Amniotic epithelial cell (primary cell): ENCODE measurements at regions not wholly inside any gene's neighbourhood (a gene's known extent, or its start where the extent isn't known, plus 50 kb on each side); places are given as distances from the start of the nearest gene placed in this dataset.

Experiments
- DNase-seq: peaks from one replicate; pipeline ENCODE4 v3.0.0-alpha.2; 2010; ENCODE audit warnings: low read depth

GRCh38 chr12:124458220-124458991, 109.0 kb downstream of the NCOR2 start:
- DNase-seq: no peak

GRCh38 chr12:124457287-124458219, 109.9 kb downstream of the NCOR2 start:
- DNase-seq: peak; percentile 93

DNA sequence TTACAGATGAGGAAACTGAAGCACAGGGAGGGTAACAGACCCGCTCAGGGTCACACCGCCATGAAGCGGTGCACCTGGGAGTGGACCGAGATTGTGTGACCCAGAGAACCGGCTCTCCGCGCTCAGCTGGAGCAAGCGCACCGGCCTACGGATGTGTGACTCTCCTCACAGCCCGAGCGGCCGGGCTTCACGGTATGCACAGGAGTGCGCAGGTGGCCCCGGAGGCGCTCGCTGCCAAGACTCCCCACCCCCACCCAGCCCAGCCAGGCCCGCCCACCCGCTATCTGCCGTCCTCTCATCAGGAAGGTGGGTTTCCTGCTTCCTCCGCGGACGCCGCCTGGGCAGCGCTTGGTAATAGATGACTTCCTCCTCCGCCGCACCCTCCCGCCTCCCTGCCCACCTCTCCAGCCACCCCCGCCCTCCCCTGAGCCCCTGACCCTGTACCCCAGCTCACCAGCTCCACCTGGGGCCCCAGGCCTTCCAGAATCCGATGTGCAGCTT, 110.7 kb downstream of the NCOR2 start:
- no peak for DNase-seq

- no peak for DNase-seq
Measured at GRCh38 chr12:124456133-124456651, 111.2 kb downstream of the NCOR2 start.

DNA sequence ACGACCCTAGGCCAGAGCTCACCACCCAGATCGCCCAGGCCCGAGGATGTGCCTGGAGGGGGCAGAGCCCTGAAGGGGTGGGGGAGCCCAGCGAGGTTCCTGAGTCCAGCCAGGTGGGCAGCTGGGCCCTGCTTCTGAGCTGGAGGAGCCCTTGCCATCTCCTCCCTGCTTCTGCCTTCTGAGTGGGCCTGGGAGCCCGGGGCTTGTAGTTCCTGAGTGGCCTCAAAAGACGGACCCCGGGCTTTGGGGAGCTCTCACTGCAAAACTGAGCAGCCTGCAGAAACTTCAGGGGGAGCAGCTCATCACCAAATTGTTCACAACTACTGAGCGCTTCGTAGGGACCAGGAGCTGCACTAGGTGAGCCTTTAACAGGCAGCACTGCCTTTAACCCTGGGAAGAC, 112.1 kb downstream of the NCOR2 start:
- no peak for DNase-seq

DNA sequence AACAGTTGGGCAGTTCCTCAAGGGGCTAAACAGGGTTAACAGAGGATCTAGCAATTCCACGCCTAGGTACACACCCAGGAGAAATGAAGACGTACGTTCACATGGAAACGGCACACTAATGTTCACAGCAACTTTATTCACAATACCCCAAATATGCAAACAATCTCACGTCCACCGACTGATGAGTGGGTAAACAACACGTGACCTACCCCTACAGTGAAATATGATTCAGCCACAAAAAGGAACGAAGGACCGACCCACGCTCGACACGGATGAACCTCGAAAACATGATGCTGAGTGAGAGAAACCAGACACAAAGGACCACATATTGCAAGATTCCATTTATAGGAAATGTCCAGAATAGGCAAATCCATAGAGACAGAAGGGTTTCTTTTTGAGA, 112.7 kb downstream of the NCOR2 start:
- peak; percentile 95 for DNase-seq

GRCh38 chr12:124454352-124454725, 113.1 kb downstream of the NCOR2 start:
- no peak for DNase-seq

DNA sequence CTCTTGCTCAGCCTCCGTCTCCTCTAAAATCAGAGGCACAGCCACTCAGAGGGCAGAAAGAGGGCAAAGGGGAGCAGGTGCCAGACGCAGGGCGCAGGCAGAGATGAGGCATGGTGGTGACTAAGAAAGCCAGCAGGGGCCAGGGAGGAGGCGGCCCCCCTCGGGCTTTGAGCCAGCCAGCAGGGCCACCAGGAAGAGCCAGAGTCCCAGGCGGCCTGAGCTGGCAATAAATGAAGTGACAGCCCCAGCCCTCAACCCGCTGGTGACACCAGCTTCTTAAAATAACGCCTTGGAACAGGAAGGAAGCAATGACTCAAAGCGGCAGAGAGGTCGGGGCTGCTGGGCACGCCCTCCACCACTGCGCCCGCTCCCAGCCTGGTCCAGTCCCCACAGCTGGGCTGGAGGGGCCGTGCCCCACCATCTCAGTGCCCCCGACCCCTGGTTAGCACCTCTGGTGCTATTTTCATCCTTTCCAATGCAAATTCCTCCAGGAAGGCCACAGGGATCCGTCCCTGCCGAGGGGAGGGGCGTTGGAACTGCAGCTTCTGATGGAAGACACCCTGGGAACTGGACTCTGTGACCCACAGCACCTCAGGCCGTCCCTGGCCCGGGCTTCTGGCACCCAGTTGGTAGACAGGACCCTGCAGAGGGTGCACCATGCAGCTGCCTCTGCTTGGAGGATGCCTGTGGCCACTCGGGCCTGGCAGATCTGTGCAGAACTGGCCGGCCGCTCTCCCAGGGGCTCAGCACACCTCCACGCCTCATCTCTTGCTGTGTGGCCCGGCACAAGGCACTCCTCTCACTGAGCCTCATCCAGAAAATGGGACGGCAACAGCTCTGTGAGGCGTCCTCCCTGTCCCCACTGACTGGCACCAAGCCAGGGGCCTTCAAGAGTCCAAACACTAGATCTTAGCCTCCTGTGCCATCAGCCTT, 113.7 kb downstream of the NCOR2 start:
- DNase-seq: peak; percentile 27

GRCh38 chr12:124452576-124453331, 114.7 kb downstream of the NCOR2 start:
- no peak for DNase-seq

DNA sequence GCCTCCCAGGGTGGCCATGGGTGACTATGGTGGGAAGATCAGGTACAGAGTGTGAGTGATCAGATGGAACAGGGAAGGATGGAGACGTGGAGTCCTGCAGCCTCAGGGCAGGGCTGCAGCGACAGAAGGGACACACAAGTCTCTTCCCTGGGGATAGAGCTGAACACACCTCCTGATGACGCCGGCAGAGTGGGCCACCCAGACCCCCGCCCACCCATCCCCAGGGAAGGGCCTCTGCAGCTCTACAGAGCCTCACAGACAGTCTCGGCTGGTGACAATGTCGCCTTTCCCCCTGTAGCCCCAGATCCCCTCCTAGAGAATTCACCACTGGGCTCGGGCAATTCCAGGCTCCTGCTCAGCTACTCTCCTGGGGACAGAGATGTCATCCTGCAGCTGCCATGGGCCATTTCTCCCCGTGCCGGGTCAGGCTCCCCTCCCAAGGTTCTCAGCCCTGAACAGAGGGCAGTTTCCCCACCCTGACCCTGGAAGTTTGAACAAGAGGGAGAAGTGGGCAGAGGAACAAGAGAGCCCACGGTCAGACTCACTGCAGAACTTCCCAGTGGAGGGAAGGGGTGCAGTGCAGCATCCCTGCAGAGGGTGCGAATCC, 115.7 kb downstream of the NCOR2 start:
- no peak for DNase-seq

- no peak for DNase-seq
Measured at GRCh38 chr12:124451016-124451415, 116.4 kb downstream of the NCOR2 start.

GRCh38 chr12:124450376-124450750, 117.0 kb downstream of the NCOR2 start:
- no peak for DNase-seq

- no peak for DNase-seq
Measured at GRCh38 chr12:124449623-124450375, 117.6 kb downstream of the NCOR2 start.

- DNase-seq: no peak
Measured at GRCh38 chr12:124448955-124449622, 118.3 kb downstream of the NCOR2 start.

GRCh38 chr12:124448241-124448954, 119.0 kb downstream of the NCOR2 start:
- no peak for DNase-seq

- DNase-seq: no peak
Measured at GRCh38 chr12:124446364-124446763, 121.0 kb downstream of the NCOR2 start.

DNA sequence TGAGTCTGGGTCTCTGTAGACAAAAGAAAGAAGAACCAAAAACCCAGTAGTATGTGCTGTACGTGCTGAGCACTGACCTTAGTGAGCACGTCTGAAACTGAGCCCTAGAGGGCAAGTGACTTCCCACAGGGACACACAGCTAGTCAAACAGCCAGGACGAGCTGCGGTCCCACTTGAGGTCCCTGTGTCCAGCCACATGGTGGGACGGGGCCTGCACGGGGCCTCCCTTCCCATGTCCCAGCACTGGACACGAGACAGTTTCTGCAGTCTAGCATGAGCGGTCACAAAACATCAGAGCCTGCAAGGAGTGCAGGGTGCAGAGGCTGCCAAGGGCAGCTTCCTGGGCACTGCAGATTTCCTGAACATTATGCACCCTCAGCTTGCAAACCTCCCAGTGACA, 121.6 kb downstream of the NCOR2 start:
- DNase-seq: no peak

GRCh38 chr12:124445121-124445718, 122.2 kb downstream of the NCOR2 start:
- no peak for DNase-seq
